ENCODE measurements at regions not wholly inside any gene's neighbourhood (a gene's known extent, or its start where the extent isn't known, plus 50 kb on each side); places are given as distances from the start of the nearest gene placed in this dataset.

GRCh38 chr13:54643863-54644262 is 1615.2 kb downstream of the OLFM4 start:
- Mint-ChIP-seq H3K4me3 (no peak overlapping the region), H3K4me1 (no peaks in the 10 kb centered on the region), H3K27ac (no peak overlapping the region), H3K36me3 (ENCODE audit: low read depth) (no peaks in the 10 kb centered on the region), H3K9me3 (no peaks in the 10 kb centered on the region), H3K27me3 (ENCODE audit: low read depth, poor library complexity) (peaks cover 4% of the 10 kb centered on the region)
- TF ChIP-seq CTCF (IDR thresholded peaks at IDR 0.05): no peak
- DNase-seq: no peak

GRCh38 chr13:54647275-54647674 is 1618.7 kb downstream of the OLFM4 start:
- DNase-seq: no peak
- H3K27me3 Mint-ChIP-seq (ENCODE audit: low read depth, poor library complexity): peaks cover 7% of the 10 kb centered on the region
- no peaks in the 10 kb centered on the region for H3K36me3 Mint-ChIP-seq (ENCODE audit: low read depth)
- no peak for TF ChIP-seq CTCF (IDR thresholded peaks at IDR 0.05)
- H3K4me3 Mint-ChIP-seq: no peak overlapping the region
- H3K9me3 Mint-ChIP-seq: no peaks in the 10 kb centered on the region
- H3K4me1 Mint-ChIP-seq: no peaks in the 10 kb centered on the region
- H3K27ac Mint-ChIP-seq: no peak overlapping the region

- H3K4me1 Mint-ChIP-seq: no peaks in the 10 kb centered on the region
- peaks cover 7% of the 10 kb centered on the region for H3K9me3 Mint-ChIP-seq
- no peaks in the 10 kb centered on the region for H3K27me3 Mint-ChIP-seq (ENCODE audit: low read depth, poor library complexity)
- no peak overlapping the region for H3K27ac Mint-ChIP-seq
- DNase-seq: no peak
- TF ChIP-seq CTCF (IDR thresholded peaks at IDR 0.05): no peak
- no peak overlapping the region for H3K4me3 Mint-ChIP-seq
- no peaks in the 10 kb centered on the region for H3K36me3 Mint-ChIP-seq (ENCODE audit: low read depth)
Measured at GRCh38 chr13:54657588-54657987, 1629.0 kb downstream of the OLFM4 start.

GRCh38 chr13:54658771-54659170 is 1630.2 kb downstream of the OLFM4 start:
- no peaks in the 10 kb centered on the region for H3K4me1 Mint-ChIP-seq
- no peaks in the 10 kb centered on the region for H3K27me3 Mint-ChIP-seq (ENCODE audit: low read depth, poor library complexity)
- H3K27ac Mint-ChIP-seq: no peak overlapping the region
- no peaks in the 10 kb centered on the region for H3K36me3 Mint-ChIP-seq (ENCODE audit: low read depth)
- DNase-seq: no peak
- no peak for TF ChIP-seq CTCF (IDR thresholded peaks at IDR 0.05)
- peaks cover 6% of the 10 kb centered on the region for H3K9me3 Mint-ChIP-seq
- no peak overlapping the region for H3K4me3 Mint-ChIP-seq

- H3K27me3 Mint-ChIP-seq (ENCODE audit: low read depth, poor library complexity): no peaks in the 10 kb centered on the region
- no peak for DNase-seq
- TF ChIP-seq CTCF (IDR thresholded peaks at IDR 0.05): no peak
- H3K4me1 Mint-ChIP-seq: no peaks in the 10 kb centered on the region
- no peak overlapping the region for H3K4me3 Mint-ChIP-seq
- no peaks in the 10 kb centered on the region for H3K36me3 Mint-ChIP-seq (ENCODE audit: low read depth)
- peaks cover 4% of the 10 kb centered on the region for H3K9me3 Mint-ChIP-seq
- H3K27ac Mint-ChIP-seq: no peak overlapping the region
Measured at GRCh38 chr13:54660277-54660676, 1631.7 kb downstream of the OLFM4 start.

GRCh38 chr13:54676526-54677113 is 1648.0 kb downstream of the OLFM4 start:
- Mint-ChIP-seq H3K36me3 (ENCODE audit: low read depth) (no peaks in the 10 kb centered on the region), H3K27me3 (ENCODE audit: low read depth, poor library complexity) (no peaks in the 10 kb centered on the region), H3K27ac (no peak overlapping the region), H3K4me1 (no peaks in the 10 kb centered on the region), H3K9me3 (peaks cover 25% of the 10 kb centered on the region), H3K4me3 (no peak overlapping the region)
- no peak for TF ChIP-seq CTCF (IDR thresholded peaks at IDR 0.05)
- DNase-seq: no peak
